IMR-90 (cell line): ENCODE measurements at regions not wholly inside any gene's neighbourhood (a gene's known extent, or its start where the extent isn't known, plus 50 kb on each side); places are given as distances from the start of the nearest gene placed in this dataset.

Experiments
- ATAC-seq: fragments of 200-7000 bp; cut with Tn5 transposase; 2 replicates; pipeline ENCODE4 v1.9.1; 2020; ENCODE audit warnings: low read depth, mild to moderate bottlenecking, moderate library complexity
- BruUV-seq: library from RNA; stranded (reverse); fragments of 400-500 nt; replicated peaks from 2 replicates; lab custom pipeline; 2021; lab: Mats Ljungman, UMichigan
- CTCF ChIA-PET: fragments of 300-600 bp; formaldehyde crosslinking; extraction: SDS; loops from one replicate; lab custom pipeline; 2021; ENCODE audit warnings: antibody characterized with exemption; lab: Yijun Ruan, JAX
- POLR2A ChIA-PET: fragments of 300-600 bp; sonication (Branson Sonifier 250); formaldehyde crosslinking; loops from one replicate; lab custom pipeline; 2022; ENCODE audit warnings: antibody characterized with exemption; ENCODE audit not compliant: unreplicated experiment; lab: Charles Lee
- DNase-seq: peaks from one replicate; pipeline ENCODE4 v3.0.0; 2013
- H2AFZ ChIP-seq: replicated peaks from 2 replicates; pipeline ENCODE3; 2013; ENCODE audit warnings: low read length, mild to moderate bottlenecking; ENCODE audit not compliant: poor library complexity
- H2AK5ac ChIP-seq: 2 replicates; pipeline ENCODE4 v1.6.1; 2013; ENCODE audit warnings: low read depth, low read length, inconsistent platforms
- H2AK9ac ChIP-seq: replicated peaks from 2 replicates; pipeline ENCODE3; 2013; ENCODE audit warnings: mild to moderate bottlenecking, low read depth, low read length, moderate library complexity; ENCODE audit not compliant: poor library complexity
- H2BK120ac ChIP-seq: 2 replicates; pipeline ENCODE4 v1.6.1; 2013; ENCODE audit warnings: low read depth, low read length, inconsistent platforms
- H2BK15ac ChIP-seq: 3 replicates; pipeline ENCODE4 v1.6.1; 2013; ENCODE audit warnings: low read depth, low read length, inconsistent platforms
- H2BK20ac ChIP-seq: 2 replicates; pipeline ENCODE4 v1.6.1; 2013; ENCODE audit warnings: low read depth, mild to moderate bottlenecking, inconsistent platforms, low read length, moderate library complexity
- H2BK5ac ChIP-seq: 2 replicates; pipeline ENCODE4 v1.6.1; 2013; ENCODE audit warnings: mild to moderate bottlenecking, low read depth, low read length, inconsistent platforms; ENCODE audit not compliant: poor library complexity, severe bottlenecking
- H3K14ac ChIP-seq: replicated peaks from 2 replicates; pipeline ENCODE4 v1.6.1; 2013; ENCODE audit warnings: low read depth, low read length, inconsistent platforms
- H3K18ac ChIP-seq: 2 replicates; pipeline ENCODE4 v1.6.1; 2013; ENCODE audit warnings: low read depth, low read length, control low read depth
- H3K23ac ChIP-seq: 2 replicates; pipeline ENCODE4 v1.6.1; 2013; ENCODE audit warnings: low read depth, low read length, inconsistent platforms
- H3K27ac ChIP-seq: 2 replicates; pipeline ENCODE4 v1.5.1; 2013; ENCODE audit warnings: mild to moderate bottlenecking, control low read depth, low read length; ENCODE audit not compliant: insufficient read depth
- H3K27me3 ChIP-seq: 2 replicates; pipeline ENCODE4 v1.6.1; 2013; ENCODE audit warnings: low read length; ENCODE audit not compliant: control insufficient read depth, insufficient read depth
- H3K36me3 ChIP-seq: 2 replicates; pipeline ENCODE4 v1.6.1; 2013; ENCODE audit warnings: low read length, mixed read lengths; ENCODE audit not compliant: control insufficient read depth, insufficient read depth
- H3K4ac ChIP-seq: 2 replicates; pipeline ENCODE4 v1.6.1; 2013; ENCODE audit warnings: low read depth, low read length, inconsistent platforms
- H3K4me1 ChIP-seq: 2 replicates; pipeline ENCODE4 v1.6.1; 2013; ENCODE audit warnings: low read length, mixed read lengths; ENCODE audit not compliant: control insufficient read depth, insufficient read depth
- H3K4me2 ChIP-seq: 2 replicates; pipeline ENCODE4 v1.6.1; 2013; ENCODE audit warnings: low read depth, mild to moderate bottlenecking, control low read depth, low read length, moderate library complexity
- H3K4me3 ChIP-seq: 2 replicates; pipeline ENCODE4 v1.5.1; 2013; ENCODE audit warnings: low read depth, mild to moderate bottlenecking, control low read depth, low read length, moderate library complexity; ENCODE audit not compliant: insufficient read depth
- H3K56ac ChIP-seq: 2 replicates; pipeline ENCODE4 v1.6.1; 2013; ENCODE audit warnings: low read length, inconsistent platforms; ENCODE audit not compliant: insufficient read depth; ENCODE audit errors: extremely low read depth
- H3K79me1 ChIP-seq, 2 experiments: 2 replicates each; pipeline ENCODE4 v1.6.1; 2013; ENCODE audit warnings: low read length in 2 of 2, inconsistent platforms in 1 of 2, low read depth in 1 of 2
- H3K9ac ChIP-seq: 2 replicates; pipeline ENCODE4 v1.6.1; 2013; ENCODE audit warnings: low read depth, low read length, control low read depth
- H3K9me1 ChIP-seq: 2 replicates; pipeline ENCODE4 v1.6.1; 2013; ENCODE audit warnings: low read length, inconsistent platforms; ENCODE audit not compliant: insufficient read depth
- H3K9me3 ChIP-seq: 2 replicates; pipeline ENCODE4 v1.6.1; 2013; ENCODE audit warnings: low read length; ENCODE audit not compliant: control insufficient read depth, insufficient read depth
- H4K20me1 ChIP-seq: 2 replicates; pipeline ENCODE4 v1.6.1; 2013; ENCODE audit warnings: low read length, inconsistent platforms; ENCODE audit not compliant: insufficient read depth
- H4K5ac ChIP-seq: 2 replicates; pipeline ENCODE4 v1.6.1; 2013; ENCODE audit warnings: mild to moderate bottlenecking, low read depth, low read length, control low read depth
- H4K8ac ChIP-seq, 2 experiments: 2 replicates each; pipeline ENCODE4 v1.6.1; 2013; ENCODE audit warnings: low read depth in 2 of 2, low read length in 2 of 2, control low read depth in 1 of 2, inconsistent platforms in 1 of 2
- H4K91ac ChIP-seq: 2 replicates; pipeline ENCODE4 v1.6.1; 2013; ENCODE audit warnings: low read depth, low read length, inconsistent platforms; ENCODE audit not compliant: insufficient read depth
- BHLHE40 ChIP-seq: fragments of 150-350 bp; IDR thresholded peaks from 2 replicates; pipeline ENCODE4 v1.6.1; 2016; ENCODE audit warnings: mild to moderate bottlenecking, low read depth, low read length
- CHD1 ChIP-seq: IDR thresholded peaks from 2 replicates; pipeline ENCODE4 v1.6.1; 2012; ENCODE audit warnings: low read depth, low read length, improper control_type of control experiment
- MAZ ChIP-seq: IDR thresholded peaks from 2 replicates; pipeline ENCODE4 v1.6.1; 2012; ENCODE audit warnings: low read depth, mild to moderate bottlenecking, low read length, improper control_type of control experiment, moderate library complexity, borderline replicate concordance
- RAD21 ChIP-seq: IDR thresholded peaks from 2 replicates; pipeline ENCODE4 v1.6.1; 2012; ENCODE audit warnings: low read length, improper control_type of control experiment
- RFX5 ChIP-seq: IDR thresholded peaks from 2 replicates; pipeline ENCODE4 v1.8.0; 2012; ENCODE audit warnings: low read depth, mild to moderate bottlenecking, low read length, moderate library complexity
- WGBS, 2 experiments: methylation state at CpG; one replicate each; pipeline versions ENCODE4 v1.1.5 to v1.1.7; 2013; ENCODE audit warnings: missing lambda C conversion rate in 2 of 2; ENCODE audit not compliant: insufficient read length in 1 of 2; ENCODE audit errors: extremely low coverage in 2 of 2; 5-methylcytosine and 5-hydroxymethylcytosine counted together
- dilution Hi-C: fragments of 300-500 bp; cut with HindIII; formaldehyde crosslinking; loops from one replicate; pipeline ENCODE4 v1.14.3; 2018; ENCODE audit warnings: low sequenced_read_pairs; ENCODE audit not compliant: unreplicated experiment
- in situ Hi-C: fragments of 300-500 bp; cut with MboI; formaldehyde crosslinking; loops from 3 replicates; pipeline ENCODE4 v1.14.3; 2019; ENCODE audit warnings: low sequenced_read_pairs, inconsistent platforms, mixed read lengths
- intact Hi-C: fragments of 100-400 bp; cut with micrococcal nuclease; formaldehyde crosslinking; loops from 2 replicates; pipeline ENCODE4 v1.10.0; 2022
- TF ChIP-seq, protein P1 (sequence below): fragments of 150-350 bp; IDR thresholded peaks from 2 replicates; pipeline ENCODE4 v1.6.1; 2017; ENCODE audit warnings: mild to moderate bottlenecking, antibody characterized with exemption, low read length, low read depth
- TF ChIP-seq, protein P2 (sequence below): fragments of 150-350 bp; IDR thresholded peaks from 2 replicates; pipeline ENCODE4 v1.6.1; 2016; ENCODE audit warnings: low read depth, mild to moderate bottlenecking, low read length, moderate library complexity, borderline replicate concordance

DNA sequence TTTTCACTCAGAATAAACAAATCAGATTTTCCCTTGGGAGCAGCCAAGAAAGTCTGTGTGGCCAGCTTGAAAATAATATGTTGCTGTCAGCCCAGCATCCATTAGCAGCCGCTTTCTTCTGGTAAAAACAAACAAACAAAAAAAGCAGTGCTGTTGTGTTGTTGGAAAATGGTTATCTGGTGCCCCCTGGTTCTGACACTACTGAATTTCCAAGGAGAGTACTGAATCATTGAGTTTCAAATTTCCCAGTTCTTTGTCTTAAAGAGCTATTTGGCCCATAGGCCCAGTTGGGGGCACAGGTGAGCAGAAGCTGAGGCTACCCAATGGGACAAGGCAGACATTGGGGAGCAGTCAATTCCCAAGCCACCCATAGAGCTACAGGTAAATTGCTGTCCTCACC is 995.9 kb downstream of the UQCRFS1 start:
- Histone ChIP-seq H3K27me3 (no peaks in the 10 kb centered on the region), H3K9me1 (no peaks in the 10 kb centered on the region), H3K18ac (no peak overlapping the region), H3K4me2 (no peak overlapping the region), H4K8ac (no peak overlapping the region), H3K79me1 (no peaks in the 10 kb centered on the region), H3K9ac (no peak overlapping the region), H2BK15ac (no peak overlapping the region), H2AFZ (no peak overlapping the region), H2AK9ac (no peak overlapping the region), H3K14ac (no peak overlapping the region), H2AK5ac (no peak overlapping the region), H3K9me3 (peaks cover 39% of the 10 kb centered on the region), H3K27ac (no peak overlapping the region), H2BK5ac (no peak overlapping the region), H4K5ac (no peak overlapping the region), H3K4ac (no peak overlapping the region), H2BK20ac (no peak overlapping the region), H3K56ac (no peak overlapping the region), H3K23ac (no peak overlapping the region), H3K36me3 (no peaks in the 10 kb centered on the region), H3K4me3 (no peak overlapping the region), H3K4me1 (no peaks in the 10 kb centered on the region), H2BK120ac (no peak overlapping the region), H4K20me1 (no peaks in the 10 kb centered on the region), H4K91ac (no peak overlapping the region)
- ChIA-PET POLR2A (no interaction called here), CTCF (no interaction called here)
- dilution Hi-C loops, result no loop called here
- ATAC-seq (no peak), DNase-seq (no peak)
- intact Hi-C loops, result no loop called here
- WGBS, 2 experiments, result no CpG with 5 or more reads among the region's 1 CpG
- no TSS peak for BruUV-seq
- TF ChIP-seq MAZ (no peak), RFX5 (no peak), CHD1 (no peak), BHLHE40 (no peak), RAD21 (no peak)
- TF ChIP-seq, protein P1, sequence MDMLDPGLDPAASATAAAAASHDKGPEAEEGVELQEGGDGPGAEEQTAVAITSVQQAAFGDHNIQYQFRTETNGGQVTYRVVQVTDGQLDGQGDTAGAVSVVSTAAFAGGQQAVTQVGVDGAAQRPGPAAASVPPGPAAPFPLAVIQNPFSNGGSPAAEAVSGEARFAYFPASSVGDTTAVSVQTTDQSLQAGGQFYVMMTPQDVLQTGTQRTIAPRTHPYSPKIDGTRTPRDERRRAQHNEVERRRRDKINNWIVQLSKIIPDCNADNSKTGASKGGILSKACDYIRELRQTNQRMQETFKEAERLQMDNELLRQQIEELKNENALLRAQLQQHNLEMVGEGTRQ, result no peak
- TF ChIP-seq, protein P2, sequence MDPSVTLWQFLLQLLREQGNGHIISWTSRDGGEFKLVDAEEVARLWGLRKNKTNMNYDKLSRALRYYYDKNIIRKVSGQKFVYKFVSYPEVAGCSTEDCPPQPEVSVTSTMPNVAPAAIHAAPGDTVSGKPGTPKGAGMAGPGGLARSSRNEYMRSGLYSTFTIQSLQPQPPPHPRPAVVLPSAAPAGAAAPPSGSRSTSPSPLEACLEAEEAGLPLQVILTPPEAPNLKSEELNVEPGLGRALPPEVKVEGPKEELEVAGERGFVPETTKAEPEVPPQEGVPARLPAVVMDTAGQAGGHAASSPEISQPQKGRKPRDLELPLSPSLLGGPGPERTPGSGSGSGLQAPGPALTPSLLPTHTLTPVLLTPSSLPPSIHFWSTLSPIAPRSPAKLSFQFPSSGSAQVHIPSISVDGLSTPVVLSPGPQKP, result no peak
- in situ Hi-C loops, result no loop called here
